Fibroblast of lung (primary cell): ENCODE measurements at regions not wholly inside any gene's neighbourhood (a gene's known extent, or its start where the extent isn't known, plus 50 kb on each side); places are given as distances from the start of the nearest gene placed in this dataset.

Experiments
- CTCF ChIP-seq, 2 donors: IDR thresholded peaks in 1 of 2; conservative IDR thresholded peaks in 1 of 2; 1 replicate in 1 of 2; 2 replicates in 1 of 2; pipeline ENCODE4 v1.5.1; 2011 to 2012; ENCODE audit warnings: low read length in 2 of 2, control low read depth in 1 of 2, inconsistent platforms in 1 of 2, low read depth in 1 of 2, mild to moderate bottlenecking in 1 of 2
- EZH2 ChIP-seq: IDR thresholded peaks from 2 replicates; pipeline ENCODE4 v1.5.1; 2012; ENCODE audit warnings: low read length, control low read depth, mild to moderate bottlenecking; ENCODE audit errors: missing control alignments

GRCh38 chr4:112854420-112854819, 195.0 kb upstream of the ANK2 start:
- TF ChIP-seq CTCF (conservative IDR thresholded peaks at IDR 0.05 in 1 of 2, IDR thresholded peaks at IDR 0.05 in 1 of 2; ENCODE audit: low read depth in 1 of 2, low read length in 2 of 2): no peak
- no peak for TF ChIP-seq EZH2
